SU-DHL-6 (cell line): ENCODE measurements at regions not wholly inside any gene's neighbourhood (a gene's known extent, or its start where the extent isn't known, plus 50 kb on each side); places are given as distances from the start of the nearest gene placed in this dataset.

Experiments used
- H2AFZ ChIP-seq: fragments of 200-600 bp; sonication (generic); 2 replicates; pipeline ENCODE4 v1.6.1; 2014; ENCODE audit warnings: low read depth, mild to moderate bottlenecking, moderate library complexity, mixed read lengths, antibody characterized with exemption, low read length; ENCODE audit not compliant: severe bottlenecking
- H3F3A ChIP-seq: fragments of 200-600 bp; shearing (Covaris generic); 2 replicates; pipeline ENCODE4 v1.6.0; 2016; ENCODE audit warnings: antibody characterized with exemption, mild to moderate bottlenecking; ENCODE audit not compliant: insufficient read depth
- H3K27ac ChIP-seq: fragments of 200-600 bp; sonication (generic); 2 replicates; pipeline ENCODE4 v1.5.1; 2016; ENCODE audit warnings: low read depth, mild to moderate bottlenecking, low read length, moderate library complexity, mixed read lengths
- H3K27me3 ChIP-seq: fragments of 200-600 bp; sonication (generic), shearing (Covaris generic); 2 replicates; pipeline ENCODE4 v1.6.0; 2014; ENCODE audit warnings: mild to moderate bottlenecking, low read length
- H3K36me3 ChIP-seq: fragments of 200-600 bp; sonication (generic); 2 replicates; pipeline ENCODE4 v1.6.1; 2014; ENCODE audit warnings: mild to moderate bottlenecking, low read length, mixed read lengths
- H3K4me2 ChIP-seq: fragments of 300-600, 200-600 bp; shearing (Covaris generic), sonication (generic); 2 replicates; pipeline ENCODE4 v1.6.0; 2014; ENCODE audit warnings: low read length, low read depth, mild to moderate bottlenecking; ENCODE audit not compliant: poor library complexity, severe bottlenecking
- H3K4me3 ChIP-seq: fragments of 200-600 bp; sonication (generic); 2 replicates; pipeline ENCODE4 v1.5.1; 2014; ENCODE audit warnings: antibody characterized with exemption, low read length, mild to moderate bottlenecking, mixed read lengths; ENCODE audit not compliant: insufficient read depth, poor library complexity, severe bottlenecking
- H3K79me2 ChIP-seq: fragments of 200-600 bp; sonication (generic); 2 replicates; pipeline ENCODE4 v1.6.1; 2014; ENCODE audit warnings: mild to moderate bottlenecking, low read length, moderate library complexity; ENCODE audit not compliant: insufficient read depth
- H3K9ac ChIP-seq: fragments of 200-600 bp; sonication (generic); 2 replicates; pipeline ENCODE4 v1.7.0; 2014; ENCODE audit warnings: mild to moderate bottlenecking, low read length
- H3K9me2 ChIP-seq: fragments of 200-600 bp; sonication (generic); replicated peaks from 2 replicates; pipeline ENCODE4 v1.6.1; 2014; ENCODE audit warnings: low read length; ENCODE audit not compliant: insufficient read depth
- H3K9me3 ChIP-seq: fragments of 200-600 bp; sonication (generic); 2 replicates; pipeline ENCODE4 v1.6.1; 2014; ENCODE audit warnings: low read length, mixed read lengths; ENCODE audit not compliant: insufficient read depth
- H4K20me1 ChIP-seq: fragments of 200-600 bp; sonication (generic); 2 replicates; pipeline ENCODE4 v1.6.1; 2014; ENCODE audit warnings: low read depth, mild to moderate bottlenecking, antibody characterized with exemption, low read length, moderate library complexity, mixed read lengths
- EZH2phosphoT487 ChIP-seq: fragments of 200-600 bp; sonication (generic), shearing (Covaris generic); conservative IDR thresholded peaks from 2 replicates; pipeline ENCODE4 v1.6.1; 2018; ENCODE audit warnings: mild to moderate bottlenecking, antibody characterized with exemption, low read length, moderate library complexity, mixed read lengths
- TF ChIP-seq, protein P1 (sequence below): fragments of 200-600 bp; sonication (generic); IDR thresholded peaks from one replicate; pipeline ENCODE4 v1.5.1; 2017; ENCODE audit warnings: antibody characterized with exemption, mild to moderate bottlenecking, low read length, moderate library complexity; ENCODE audit not compliant: insufficient read depth, poor library complexity, severe bottlenecking

GRCh38 chr6:132003516-132004178 lies 52.5 kb upstream of the CCN2 start:
- Histone ChIP-seq H3K9ac (no peak overlapping the region), H3K36me3 (no peaks in the 10 kb centered on the region), H3K27ac (no peak overlapping the region), H2AFZ (no peak overlapping the region), H3K9me3 (no peaks in the 10 kb centered on the region), H4K20me1 (no peaks in the 10 kb centered on the region), H3F3A (no peaks in the 10 kb centered on the region), H3K79me2 (no peaks in the 10 kb centered on the region), H3K27me3 (no peaks in the 10 kb centered on the region), H3K4me3 (no peak overlapping the region), H3K4me2 (no peak overlapping the region), H3K9me2 (no peaks in the 10 kb centered on the region)
- TF ChIP-seq, protein P1, sequence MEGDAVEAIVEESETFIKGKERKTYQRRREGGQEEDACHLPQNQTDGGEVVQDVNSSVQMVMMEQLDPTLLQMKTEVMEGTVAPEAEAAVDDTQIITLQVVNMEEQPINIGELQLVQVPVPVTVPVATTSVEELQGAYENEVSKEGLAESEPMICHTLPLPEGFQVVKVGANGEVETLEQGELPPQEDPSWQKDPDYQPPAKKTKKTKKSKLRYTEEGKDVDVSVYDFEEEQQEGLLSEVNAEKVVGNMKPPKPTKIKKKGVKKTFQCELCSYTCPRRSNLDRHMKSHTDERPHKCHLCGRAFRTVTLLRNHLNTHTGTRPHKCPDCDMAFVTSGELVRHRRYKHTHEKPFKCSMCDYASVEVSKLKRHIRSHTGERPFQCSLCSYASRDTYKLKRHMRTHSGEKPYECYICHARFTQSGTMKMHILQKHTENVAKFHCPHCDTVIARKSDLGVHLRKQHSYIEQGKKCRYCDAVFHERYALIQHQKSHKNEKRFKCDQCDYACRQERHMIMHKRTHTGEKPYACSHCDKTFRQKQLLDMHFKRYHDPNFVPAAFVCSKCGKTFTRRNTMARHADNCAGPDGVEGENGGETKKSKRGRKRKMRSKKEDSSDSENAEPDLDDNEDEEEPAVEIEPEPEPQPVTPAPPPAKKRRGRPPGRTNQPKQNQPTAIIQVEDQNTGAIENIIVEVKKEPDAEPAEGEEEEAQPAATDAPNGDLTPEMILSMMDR: no peak
- TF ChIP-seq EZH2phosphoT487: no peak
